ENCODE measurements at regions not wholly inside any gene's neighbourhood (a gene's known extent, or its start where the extent isn't known, plus 50 kb on each side); places are given as distances from the start of the nearest gene placed in this dataset.

GRCh38 chr1:229076195-229076594, 194.7 kb upstream of the RAB4A start:
- no peak overlapping the region for H3K27ac ChIP-seq (ENCODE audit: low read length)
- WGBS (ENCODE audit: insufficient coverage) = 70% methylated on average over 4 of the region's 4 CpGs
- H3K4me1 ChIP-seq (ENCODE audit: control insufficient read depth, insufficient read depth, low read length) = peaks cover 11% of the 10 kb centered on the region
- H3K4me1 Mint-ChIP-seq = peaks cover 0 to 5% of the 10 kb centered on the region in 2 donors
- H3K27ac Mint-ChIP-seq = no peak overlapping the region
- intact Hi-C loops (cut with micrococcal nuclease) = no loop called here
- H3K36me3 Mint-ChIP-seq = no peaks in the 10 kb centered on the region
- no peak overlapping the region for H3K4me3 Mint-ChIP-seq
- ATAC-seq = no peak
- DNase-seq = no peak
- peaks cover 3% of the 10 kb centered on the region in 2 donors for H3K27me3 Mint-ChIP-seq (ENCODE audit: low read depth in 2 of 2)
- H3K9me3 Mint-ChIP-seq = no peaks in the 10 kb centered on the region
- no peaks in the 10 kb centered on the region for H3K36me3 ChIP-seq (ENCODE audit: control insufficient read depth, insufficient read depth, low read length)
- no peak for TF ChIP-seq CTCF (IDR thresholded peaks at IDR 0.05)
- no peaks in the 10 kb centered on the region for H3K27me3 ChIP-seq (ENCODE audit: control insufficient read depth, insufficient read depth, low read length)
- H3K4me3 ChIP-seq (ENCODE audit: low read length) = no peak overlapping the region
- no peaks in the 10 kb centered on the region for H3K9me3 ChIP-seq (ENCODE audit: control insufficient read depth, insufficient read depth, low read length)

- no peak overlapping the region for H3K4me3 Mint-ChIP-seq
- H3K27me3 Mint-ChIP-seq (ENCODE audit: low read depth in 2 of 2) = peaks cover 9 to 31% of the 10 kb centered on the region in 2 donors
- ATAC-seq (no peak), DNase-seq (no peak)
- peaks cover 2 to 10% of the 10 kb centered on the region in 2 donors for H3K9me3 Mint-ChIP-seq
- H3K4me1 Mint-ChIP-seq = no peaks in the 10 kb centered on the region
- H3K36me3 Mint-ChIP-seq = peaks cover 19% of the 10 kb centered on the region
- Histone ChIP-seq H3K4me1 (ENCODE audit: control insufficient read depth, insufficient read depth, low read length) (no peaks in the 10 kb centered on the region), H3K27me3 (ENCODE audit: control insufficient read depth, insufficient read depth, low read length) (peaks cover under 1% of the 10 kb centered on the region), H3K4me3 (ENCODE audit: low read length) (no peak overlapping the region), H3K27ac (ENCODE audit: low read length) (no peak overlapping the region), H3K9me3 (ENCODE audit: control insufficient read depth, insufficient read depth, low read length) (peaks cover 13% of the 10 kb centered on the region), H3K36me3 (ENCODE audit: control insufficient read depth, insufficient read depth, low read length) (no peaks in the 10 kb centered on the region)
- intact Hi-C loops (cut with micrococcal nuclease) = no loop called here
- no peak overlapping the region for H3K27ac Mint-ChIP-seq
- 94% methylated on average over 1 of the region's 2 CpGs for WGBS (ENCODE audit: insufficient coverage)
- TF ChIP-seq CTCF (IDR thresholded peaks at IDR 0.05) = no peak
Observed at GRCh38 chr1:229079016-229079595, 191.8 kb upstream of the RAB4A start.

GRCh38 chr1:229080361-229080760, 190.6 kb upstream of the RAB4A start:
- TF ChIP-seq CTCF (IDR thresholded peaks at IDR 0.05) = no peak
- H3K4me3 Mint-ChIP-seq = no peak overlapping the region

GRCh38 chr1:229085291-229085690, 185.6 kb upstream of the RAB4A start:
- no peak overlapping the region for H3K4me3 Mint-ChIP-seq
- Histone ChIP-seq H3K4me3 (ENCODE audit: low read length) (no peak overlapping the region), H3K27me3 (ENCODE audit: control insufficient read depth, insufficient read depth, low read length) (peaks cover 7% of the 10 kb centered on the region), H3K36me3 (ENCODE audit: control insufficient read depth, insufficient read depth, low read length) (no peaks in the 10 kb centered on the region), H3K4me1 (ENCODE audit: control insufficient read depth, insufficient read depth, low read length) (no peaks in the 10 kb centered on the region), H3K27ac (ENCODE audit: low read length) (no peak overlapping the region), H3K9me3 (ENCODE audit: control insufficient read depth, insufficient read depth, low read length) (peaks cover 13% of the 10 kb centered on the region)
- WGBS (ENCODE audit: insufficient coverage) = no CpG with 5 or more reads among the region's 1 CpG
- ATAC-seq (no peak), DNase-seq (no peak)
- H3K27me3 Mint-ChIP-seq (ENCODE audit: low read depth in 2 of 2) = peaks cover 18 to 59% of the 10 kb centered on the region in 2 donors
- H3K27ac Mint-ChIP-seq = no peak overlapping the region
- TF ChIP-seq CTCF (IDR thresholded peaks at IDR 0.05) = no peak
- H3K36me3 Mint-ChIP-seq = peaks cover 27% of the 10 kb centered on the region
- H3K9me3 Mint-ChIP-seq = peaks cover 2 to 10% of the 10 kb centered on the region in 2 donors
- H3K4me1 Mint-ChIP-seq = no peaks in the 10 kb centered on the region
- intact Hi-C loops (cut with micrococcal nuclease) = no loop called here

More at GRCh38 chr1:229080361-229080760, 190.6 kb upstream of the RAB4A start:
- no peak for DNase-seq
- Histone ChIP-seq H3K27ac (ENCODE audit: low read length) (no peak overlapping the region), H3K36me3 (ENCODE audit: control insufficient read depth, insufficient read depth, low read length) (no peaks in the 10 kb centered on the region), H3K4me1 (ENCODE audit: control insufficient read depth, insufficient read depth, low read length) (no peaks in the 10 kb centered on the region), H3K9me3 (ENCODE audit: control insufficient read depth, insufficient read depth, low read length) (peaks cover 13% of the 10 kb centered on the region), H3K4me3 (ENCODE audit: low read length) (no peak overlapping the region), H3K27me3 (ENCODE audit: control insufficient read depth, insufficient read depth, low read length) (peaks cover 2% of the 10 kb centered on the region)
- Mint-ChIP-seq H3K27me3 (ENCODE audit: low read depth in 2 of 2) (peaks cover 13 to 44% of the 10 kb centered on the region in 2 donors), H3K27ac (no peak overlapping the region), H3K36me3 (peaks cover 27% of the 10 kb centered on the region), H3K4me1 (no peaks in the 10 kb centered on the region), H3K9me3 (peaks cover 2 to 10% of the 10 kb centered on the region in 2 donors)
- WGBS (ENCODE audit: insufficient coverage) = 97% methylated on average over 2 of the region's 2 CpGs
- ATAC-seq = no peak
- intact Hi-C loops (cut with micrococcal nuclease) = no loop called here
